Activated CD8-positive, alpha-beta memory T cell treated with anti-CD3 and anti-CD28 coated beads for 36 hours (primary cell): ENCODE measurements at regions not wholly inside any gene's neighbourhood (a gene's known extent, or its start where the extent isn't known, plus 50 kb on each side); places are given as distances from the start of the nearest gene placed in this dataset.

Source experiments
- CTCF ChIA-PET: fragments of 350-600 bp; sonication (Branson Sonifier 250); formaldehyde crosslinking; loops from one replicate; lab custom pipeline; 2021; ENCODE audit warnings: antibody characterized with exemption; lab: Charles Lee
- POLR2A ChIA-PET: fragments of 350-600 bp; sonication (Branson Sonifier 250); formaldehyde crosslinking; loops from one replicate; lab custom pipeline; 2021; ENCODE audit warnings: antibody characterized with exemption; lab: Charles Lee

- CTCF ChIA-PET, result interaction anchor here (1.2 kb wide), 1 partner anchor 13 kb away, joined by 3 read pairs; no protein-coding TSS in a partner anchor
- POLR2A ChIA-PET, result interaction anchor here (0.7 kb wide), 1 partner anchor 48 kb away, joined by 4 read pairs; no protein-coding TSS in a partner anchor
Measured at GRCh38 chr3:106560451-106560966, 691.7 kb upstream of the CBLB start.

GRCh38 chr3:106566277-106566676 is 697.5 kb upstream of the CBLB start:
- ChIA-PET POLR2A (no interaction called here), CTCF (no interaction called here)

- POLR2A ChIA-PET, result no interaction called here
- CTCF ChIA-PET, result no interaction called here
Measured at GRCh38 chr3:106570426-106570825, 701.6 kb upstream of the CBLB start.

- CTCF ChIA-PET, result interaction anchor here (1.2 kb wide), 1 partner anchor 13 kb away, joined by 3 read pairs; no protein-coding TSS in a partner anchor
- POLR2A ChIA-PET, result no interaction called here
Measured at GRCh38 chr3:106573605-106574004, 704.8 kb upstream of the CBLB start.

- ChIA-PET POLR2A (no interaction called here), CTCF (no interaction called here)
Measured at GRCh38 chr3:106575029-106575428, 706.2 kb upstream of the CBLB start.

GRCh38 chr3:106577241-106577640 is 708.4 kb upstream of the CBLB start:
- ChIA-PET POLR2A (no interaction called here), CTCF (no interaction called here)

- POLR2A ChIA-PET, result no interaction called here
- CTCF ChIA-PET, result no interaction called here
Measured at GRCh38 chr3:106578911-106579310, 710.1 kb upstream of the CBLB start.

- ChIA-PET POLR2A (no interaction called here), CTCF (no interaction called here)
Measured at GRCh38 chr3:106582151-106582550, 713.3 kb upstream of the CBLB start.

GRCh38 chr3:106587551-106587950 is 718.7 kb upstream of the CBLB start:
- ChIA-PET CTCF (no interaction called here), POLR2A (no interaction called here)

GRCh38 chr3:106588739-106589138 is 719.9 kb upstream of the CBLB start:
- CTCF ChIA-PET, result no interaction called here
- POLR2A ChIA-PET, result no interaction called here

- ChIA-PET CTCF (no interaction called here), POLR2A (no interaction called here)
Measured at GRCh38 chr3:106589311-106589942, 720.6 kb upstream of the CBLB start.

GRCh38 chr3:106590216-106590615 is 721.4 kb upstream of the CBLB start:
- CTCF ChIA-PET, result no interaction called here

GRCh38 chr3:106593381-106593780 is 724.6 kb upstream of the CBLB start:
- POLR2A ChIA-PET, result no interaction called here
- CTCF ChIA-PET, result no interaction called here

More at GRCh38 chr3:106590216-106590615, 721.4 kb upstream of the CBLB start:
- POLR2A ChIA-PET, result no interaction called here

GRCh38 chr3:106609666-106610301 is 741.0 kb upstream of the CBLB start:
- POLR2A ChIA-PET, result no interaction called here

GRCh38 chr3:106610362-106610959 is 741.6 kb upstream of the CBLB start:
- ChIA-PET CTCF (interaction anchor here (0.6 to 1.3 kb wide), 4 partner anchors 187 to 816 kb away, joined by 3 to 5 read pairs (median 4); no protein-coding TSS in a partner anchor), POLR2A (no interaction called here)

More at GRCh38 chr3:106609666-106610301, 741.0 kb upstream of the CBLB start:
- CTCF ChIA-PET, result interaction anchor here (0.6 to 1.3 kb wide), 4 partner anchors 187 to 815 kb away, joined by 3 to 5 read pairs (median 4); no protein-coding TSS in a partner anchor

GRCh38 chr3:106611116-106611515 is 742.3 kb upstream of the CBLB start:
- POLR2A ChIA-PET, result no interaction called here

GRCh38 chr3:106611841-106612240 is 743.0 kb upstream of the CBLB start:
- POLR2A ChIA-PET, result no interaction called here
- CTCF ChIA-PET, result no interaction called here

More at GRCh38 chr3:106611116-106611515, 742.3 kb upstream of the CBLB start:
- CTCF ChIA-PET, result interaction anchor here (0.7 kb wide), 1 partner anchor 191 kb away, joined by 3 read pairs; no protein-coding TSS in a partner anchor

- CTCF ChIA-PET, result no interaction called here
- POLR2A ChIA-PET, result no interaction called here
Measured at GRCh38 chr3:106616556-106616955, 747.7 kb upstream of the CBLB start.

- ChIA-PET POLR2A (no interaction called here), CTCF (no interaction called here)
Measured at GRCh38 chr3:106617276-106617675, 748.5 kb upstream of the CBLB start.

GRCh38 chr3:106620646-106621045 is 751.8 kb upstream of the CBLB start:
- POLR2A ChIA-PET, result no interaction called here
- CTCF ChIA-PET, result no interaction called here
